HG03280 (cell line): ENCODE measurements at regions not wholly inside any gene's neighbourhood (a gene's known extent, or its start where the extent isn't known, plus 50 kb on each side); places are given as distances from the start of the nearest gene placed in this dataset.

ENCODE experiments used
- ATAC-seq: cut with Tn5 transposase; IDR thresholded peaks from one replicate; pipeline ENCODE4 v1.9.1; 2021; ENCODE audit warnings: mild to moderate bottlenecking, moderate library complexity; ENCODE audit not compliant: unreplicated experiment

DNA sequence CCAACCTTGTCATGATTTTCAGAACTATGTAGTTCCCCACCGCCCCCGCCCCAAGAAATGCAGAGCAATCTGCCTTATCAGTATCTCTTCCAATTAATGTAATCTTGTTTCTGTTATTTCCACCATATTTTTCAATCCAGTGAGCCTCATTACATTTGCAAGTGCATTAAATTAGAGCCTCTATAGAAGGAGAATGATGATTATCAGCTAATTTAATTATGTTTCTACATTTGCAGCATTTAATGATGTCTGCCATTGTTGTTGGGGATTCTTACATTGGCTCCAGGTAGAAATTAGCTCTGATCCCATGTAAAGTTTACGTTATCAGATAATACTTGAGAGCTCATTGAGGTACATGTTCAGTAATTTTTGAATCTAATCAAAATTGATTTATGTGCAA, 707.0 kb upstream of the RBFOX1 start:
- ATAC-seq: no peak

DNA sequence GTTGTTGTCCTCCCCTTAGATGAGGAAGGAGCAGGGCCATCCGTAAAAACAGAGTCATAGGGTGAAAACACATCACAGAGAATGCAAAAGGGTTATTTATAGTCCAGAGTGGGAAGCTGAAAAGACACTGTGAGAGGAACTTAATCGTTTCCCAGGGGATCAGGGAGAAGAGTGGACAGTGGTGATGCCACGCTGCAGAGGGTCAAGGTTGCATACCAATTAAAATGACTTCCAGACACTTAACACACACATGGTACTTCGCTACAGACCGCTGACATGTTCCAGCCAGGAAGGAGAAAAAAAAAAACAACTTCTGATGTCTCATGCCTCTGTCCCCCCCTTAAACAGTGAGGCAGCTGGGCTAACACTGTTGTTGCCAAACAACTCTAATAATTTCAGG, 713.8 kb upstream of the RBFOX1 start:
- no peak for ATAC-seq

DNA sequence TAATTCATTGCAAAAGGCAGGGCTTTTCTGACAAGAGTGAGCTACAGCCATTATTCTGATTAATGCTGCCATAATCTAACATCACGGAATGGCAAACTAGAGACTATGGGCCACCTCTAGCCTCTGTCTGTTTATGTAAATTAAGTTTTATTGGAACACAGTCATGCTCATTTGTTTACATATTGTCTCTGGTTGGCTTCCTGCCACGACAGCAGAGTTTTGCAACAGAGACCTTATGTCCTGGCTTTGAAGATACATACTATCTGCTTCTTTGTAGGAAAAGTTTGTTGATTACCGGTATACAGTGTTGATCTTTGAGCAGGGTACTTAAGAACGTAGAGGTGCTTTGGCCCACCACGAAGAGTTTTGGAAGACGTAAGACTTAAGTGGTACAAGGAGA, 715.9 kb upstream of the RBFOX1 start:
- no peak for ATAC-seq

DNA sequence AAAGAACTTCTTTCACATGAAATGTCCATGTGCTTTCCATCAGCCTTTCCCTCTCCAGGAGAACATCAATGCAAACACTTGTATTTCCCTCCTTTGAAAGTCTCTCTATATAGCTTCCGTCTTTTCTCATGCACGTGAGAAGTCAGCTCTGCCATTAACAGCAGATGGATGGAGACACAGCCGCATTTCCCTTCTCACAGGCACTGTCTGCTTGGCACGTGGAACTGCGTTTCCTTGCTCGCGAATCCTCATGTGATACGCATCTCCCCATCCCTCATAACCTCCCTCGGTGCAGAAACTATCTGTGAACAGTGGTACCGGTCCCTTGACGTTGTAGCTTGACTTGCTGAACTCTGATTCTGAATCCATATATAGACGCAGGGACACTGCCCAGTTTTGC, 717.0 kb upstream of the RBFOX1 start:
- ATAC-seq: no peak

DNA sequence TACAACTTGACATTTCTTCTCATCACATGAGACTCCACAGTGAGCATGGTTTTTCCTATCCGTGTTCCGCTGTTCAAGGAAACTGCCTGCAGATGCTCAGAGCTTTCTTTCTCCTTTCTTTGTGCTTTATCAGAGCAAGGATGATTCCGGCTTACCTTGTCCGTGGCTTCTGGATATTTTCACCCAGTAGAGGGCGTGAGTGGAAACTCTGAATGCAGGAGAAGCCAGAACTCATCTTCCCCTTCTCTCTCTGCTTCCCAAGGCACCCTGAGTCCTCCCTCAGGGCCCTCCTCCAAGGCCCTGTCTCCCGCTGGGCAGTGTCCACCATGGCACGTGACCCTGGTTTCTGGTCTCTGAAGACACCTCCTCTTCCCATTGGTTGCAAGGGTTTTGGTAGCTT, 721.1 kb upstream of the RBFOX1 start:
- ATAC-seq: no peak

DNA sequence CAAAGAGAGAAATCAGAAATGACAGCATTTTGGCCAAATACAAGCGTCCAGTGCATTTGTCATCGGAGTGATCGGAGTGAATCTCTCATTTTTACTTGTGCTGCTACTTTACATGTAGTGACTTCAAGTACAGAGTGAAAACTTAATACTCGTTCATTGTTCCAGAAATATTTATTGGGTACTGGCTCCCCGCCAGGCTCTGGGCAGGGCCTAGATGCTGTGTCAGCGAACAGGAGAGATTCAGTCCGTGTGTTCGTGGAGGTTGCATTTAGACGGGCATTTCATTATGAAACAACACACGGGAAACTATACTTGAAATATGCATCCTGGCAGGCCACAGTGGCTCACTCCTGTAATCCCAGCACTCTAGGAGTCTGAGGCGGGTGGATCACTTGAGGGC, 727.2 kb upstream of the RBFOX1 start:
- ATAC-seq: no peak

DNA sequence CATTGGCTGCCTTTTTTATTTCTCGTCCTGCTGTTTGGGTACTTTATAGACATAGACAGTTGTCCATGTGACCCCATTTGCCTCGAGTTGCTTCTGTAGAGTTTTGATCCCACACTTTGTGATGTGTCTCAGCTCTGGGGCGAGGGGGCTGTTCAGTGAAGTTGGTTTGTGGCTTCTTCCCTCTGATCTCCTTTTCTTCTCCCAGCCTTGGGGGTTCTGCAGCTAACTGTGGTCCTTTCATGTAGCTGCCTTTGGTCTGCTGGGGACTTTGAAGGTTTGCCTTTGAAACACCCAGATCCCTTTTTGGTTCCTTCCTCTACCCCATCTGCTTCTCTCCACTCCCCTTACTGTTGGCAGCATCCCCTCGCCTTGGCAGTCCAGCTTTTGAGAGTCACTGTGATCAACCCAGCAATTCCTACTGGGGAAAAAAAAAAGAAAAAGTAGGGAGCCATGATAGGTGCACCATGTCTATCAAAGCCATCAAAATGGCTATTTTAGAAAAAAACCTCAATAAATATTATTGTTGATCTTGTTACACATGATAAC, 728.8 kb upstream of the RBFOX1 start:
- no peak for ATAC-seq

DNA sequence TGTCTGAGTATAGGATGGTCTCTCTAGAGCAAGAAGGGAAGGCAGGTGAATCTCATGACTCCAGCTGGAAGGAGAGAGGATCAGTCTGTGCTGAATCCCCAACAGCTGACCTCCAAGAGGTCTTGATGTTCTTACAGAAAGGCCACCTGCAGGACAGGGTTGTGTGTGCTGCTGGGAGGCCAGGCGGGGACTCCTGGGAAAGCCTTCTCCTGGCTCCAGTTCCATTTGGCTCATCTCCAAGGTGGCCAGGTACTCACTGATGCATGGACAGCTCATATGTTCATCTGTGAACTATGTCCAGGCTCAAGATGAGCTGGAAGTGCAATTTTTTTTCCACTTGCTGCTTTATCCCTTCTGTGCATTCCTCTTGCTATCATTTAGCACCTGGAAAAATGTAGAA, 730.2 kb upstream of the RBFOX1 start:
- no peak for ATAC-seq

DNA sequence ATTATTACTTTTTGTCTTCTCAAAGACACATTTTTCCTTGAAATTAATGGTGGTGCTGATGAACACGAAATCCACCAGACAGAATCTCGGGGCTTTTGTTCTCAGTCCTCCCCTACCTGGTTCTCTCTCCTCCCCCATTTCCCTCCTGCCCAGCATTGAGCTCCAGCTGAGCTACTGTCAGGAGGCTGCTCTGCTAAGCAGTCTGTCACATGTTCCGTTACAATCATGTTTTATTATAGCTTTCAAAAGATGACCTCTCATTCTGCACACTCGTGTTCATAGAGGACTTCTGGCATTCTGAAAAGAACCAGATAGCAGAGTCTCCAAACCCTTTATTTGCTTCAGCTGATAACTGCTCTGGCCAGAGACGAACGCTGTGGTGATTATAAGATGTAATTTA, 732.5 kb upstream of the RBFOX1 start:
- no peak for ATAC-seq

DNA sequence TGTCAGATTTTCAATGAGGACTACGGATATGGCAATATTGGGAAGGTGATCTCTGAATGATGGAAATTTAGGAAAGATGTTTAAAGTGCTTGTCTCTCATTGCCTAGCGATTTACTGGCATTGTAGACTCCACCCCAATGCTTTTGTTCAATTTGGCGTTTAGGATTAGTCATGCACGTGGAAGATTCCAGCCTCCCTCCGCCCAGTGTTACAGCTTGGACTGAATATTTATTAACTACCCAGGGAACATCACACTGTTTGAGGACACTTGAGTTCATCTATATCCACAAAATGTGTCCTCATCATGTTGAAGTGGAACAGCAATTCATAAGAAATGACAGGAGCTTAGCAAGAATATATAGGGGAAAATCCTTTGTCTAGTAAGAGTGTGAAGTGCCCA, 738.8 kb upstream of the RBFOX1 start:
- no peak for ATAC-seq

DNA sequence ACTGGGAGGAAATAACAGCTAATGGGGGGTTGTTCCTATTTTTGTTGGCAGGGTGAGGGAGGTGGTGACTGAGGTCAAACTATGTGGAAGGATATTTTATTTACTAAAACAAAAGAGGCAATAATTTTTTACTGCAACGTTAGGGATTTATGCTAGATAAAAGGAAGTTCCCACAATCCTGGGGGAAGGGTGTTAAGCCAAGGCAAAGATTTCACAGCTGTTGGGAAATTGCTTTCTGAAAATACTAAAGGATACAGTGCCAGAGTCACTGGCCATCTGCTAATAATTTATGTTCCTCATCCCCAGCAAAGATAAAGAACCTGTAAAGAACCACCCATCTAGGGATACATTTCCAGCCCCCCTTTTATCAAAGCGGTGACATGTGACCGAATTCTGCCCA, 756.0 kb upstream of the RBFOX1 start:
- ATAC-seq: no peak

DNA sequence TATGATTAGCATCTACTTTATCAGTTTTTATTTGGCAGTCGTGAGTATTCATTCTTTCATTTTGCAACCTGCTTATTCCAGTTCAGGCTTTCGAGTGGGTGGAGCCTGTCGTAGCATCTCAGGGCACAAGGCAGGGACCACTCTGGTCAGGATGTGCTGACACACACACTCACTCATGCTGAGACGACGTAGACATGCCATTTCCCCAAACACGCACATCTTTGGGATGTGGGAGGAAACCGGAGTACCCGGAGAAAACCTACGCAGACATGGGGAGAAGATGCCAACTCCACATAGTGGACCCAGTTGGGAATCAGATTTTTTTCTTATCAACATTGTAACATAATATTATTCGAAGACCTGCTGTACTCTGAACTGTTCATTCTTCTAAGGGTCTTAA, 756.5 kb upstream of the RBFOX1 start:
- no peak for ATAC-seq

DNA sequence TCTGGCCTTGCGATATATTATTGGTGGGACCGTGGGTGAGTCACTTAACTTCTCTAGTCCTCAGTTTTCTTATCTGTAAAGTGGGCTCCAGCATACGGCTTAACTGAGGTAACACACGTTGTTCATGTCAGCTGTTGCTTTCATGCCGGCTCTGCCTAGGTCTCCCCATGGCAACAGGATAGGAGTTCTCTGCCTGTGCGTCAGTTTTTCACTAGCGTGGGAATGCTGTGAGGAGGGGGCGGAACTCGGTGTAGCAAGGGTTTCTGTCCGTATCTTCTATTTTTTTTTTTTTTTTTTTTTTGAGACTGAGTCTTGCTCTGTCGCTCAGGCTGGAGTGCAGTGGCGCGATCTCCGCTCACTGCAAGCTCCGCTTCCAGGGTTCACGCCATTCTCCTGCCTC, 758.5 kb upstream of the RBFOX1 start:
- no peak for ATAC-seq

DNA sequence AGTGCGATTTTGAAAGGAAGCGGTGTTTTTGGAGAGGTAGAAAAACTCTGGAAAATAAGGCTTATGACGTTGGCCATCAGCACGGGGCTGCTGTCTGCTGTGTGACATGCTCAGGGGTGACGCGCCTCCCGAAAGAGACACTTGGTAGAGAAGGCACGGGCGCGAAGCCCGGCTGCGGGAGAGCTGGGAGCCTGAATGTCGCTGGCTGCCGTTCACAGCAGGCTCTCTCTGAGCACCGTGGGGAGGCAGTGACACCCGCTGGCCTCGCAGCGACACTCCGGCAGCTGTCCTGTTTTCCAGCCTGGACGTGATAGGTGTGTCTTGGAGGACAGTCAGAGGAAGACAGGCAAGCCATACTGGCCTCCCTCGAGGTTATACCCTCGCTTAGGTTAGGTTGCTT, 759.1 kb upstream of the RBFOX1 start:
- ATAC-seq: no peak

DNA sequence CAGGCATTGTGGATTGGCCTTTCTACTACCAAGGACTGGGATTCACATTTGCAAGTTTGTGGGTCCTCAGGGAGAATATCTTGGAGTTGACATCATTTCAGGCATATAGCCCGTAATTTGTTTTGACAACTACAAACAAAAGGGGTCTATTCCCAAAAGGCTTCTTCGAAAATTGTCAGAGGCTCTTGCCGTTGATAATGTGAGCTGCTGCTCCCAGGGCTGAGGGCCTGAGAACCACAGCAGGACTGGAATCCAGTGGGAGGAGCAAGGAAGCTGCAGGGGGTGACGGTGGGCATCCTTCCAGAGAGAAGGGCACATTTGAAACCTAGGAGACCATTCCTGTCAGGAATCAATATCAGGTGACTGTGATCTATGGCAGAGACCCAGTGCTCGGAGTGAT, 761.6 kb upstream of the RBFOX1 start:
- no peak for ATAC-seq

DNA sequence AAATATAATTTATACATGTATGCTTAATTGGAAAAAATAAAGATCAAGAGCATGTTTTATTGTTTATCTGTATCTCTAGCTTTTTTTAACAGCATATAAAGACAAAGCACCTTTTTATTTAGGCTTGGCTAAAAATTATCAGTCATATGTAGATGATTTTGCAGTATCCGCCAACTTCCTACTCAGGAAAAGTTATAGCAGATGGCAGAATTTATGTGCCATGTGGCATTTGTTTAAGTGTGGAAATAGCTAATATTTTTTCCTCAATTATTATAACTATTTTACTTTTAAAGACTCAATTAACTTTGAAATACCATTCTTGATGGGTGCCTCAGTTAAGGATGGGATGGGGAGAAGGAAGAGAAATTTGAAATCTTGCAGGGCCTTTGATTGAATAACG, 762.1 kb upstream of the RBFOX1 start:
- no peak for ATAC-seq

DNA sequence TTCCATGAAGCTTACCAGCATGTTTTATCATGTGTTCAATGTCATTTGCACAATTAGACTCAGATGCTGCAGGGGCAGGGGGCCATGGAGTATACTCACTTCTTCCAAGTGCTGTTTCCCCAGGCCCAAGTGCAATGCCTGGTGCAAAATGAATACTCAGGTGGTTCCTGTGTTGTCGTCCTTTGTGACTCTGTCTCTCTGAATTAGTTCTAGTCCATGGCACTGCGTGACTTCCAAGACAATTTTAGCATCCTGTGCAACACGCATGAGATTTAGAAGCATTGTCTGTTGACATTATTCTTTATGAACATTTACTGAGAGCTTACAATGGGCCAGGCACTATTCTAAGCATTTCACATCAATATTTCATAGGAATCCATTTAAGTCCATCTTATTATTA, 769.7 kb upstream of the RBFOX1 start:
- no peak for ATAC-seq

DNA sequence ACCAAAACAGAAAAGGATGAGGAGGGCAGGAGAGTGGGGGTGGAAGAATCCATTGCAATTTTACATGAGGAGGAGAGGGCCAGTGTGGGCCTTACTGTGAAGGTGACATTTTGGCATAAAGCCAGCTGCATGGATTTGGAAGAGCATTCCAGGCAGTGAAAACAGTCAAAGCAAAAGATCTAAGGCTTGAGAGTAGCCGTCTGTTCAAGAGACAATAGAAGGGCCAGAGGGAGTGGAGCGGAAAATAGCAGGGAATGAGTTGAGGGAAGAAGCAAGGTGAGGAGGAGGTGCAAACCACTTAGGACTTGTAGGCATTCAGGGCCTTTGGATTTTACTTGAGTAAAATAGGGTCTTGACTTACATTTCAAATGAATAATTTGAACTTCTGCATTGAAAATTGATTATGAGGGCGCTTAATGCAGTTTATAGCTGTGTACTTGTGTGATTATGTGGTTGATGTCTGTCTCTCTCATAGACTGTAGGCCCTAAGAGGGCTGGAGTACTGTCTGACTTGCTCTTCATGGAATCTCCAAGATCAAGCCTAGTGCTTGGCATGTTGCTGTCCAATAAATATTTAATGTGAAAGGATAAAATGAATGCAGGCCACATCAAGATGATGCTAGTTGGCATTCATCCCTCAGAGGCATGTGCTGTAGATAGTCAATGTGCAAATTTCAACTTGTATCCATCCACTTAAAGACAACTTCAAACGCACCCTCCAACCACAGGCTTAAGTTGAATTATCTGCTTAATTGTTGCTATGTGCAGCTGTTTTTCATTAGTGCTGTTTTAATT, 772.1 kb upstream of the RBFOX1 start:
- no peak for ATAC-seq

DNA sequence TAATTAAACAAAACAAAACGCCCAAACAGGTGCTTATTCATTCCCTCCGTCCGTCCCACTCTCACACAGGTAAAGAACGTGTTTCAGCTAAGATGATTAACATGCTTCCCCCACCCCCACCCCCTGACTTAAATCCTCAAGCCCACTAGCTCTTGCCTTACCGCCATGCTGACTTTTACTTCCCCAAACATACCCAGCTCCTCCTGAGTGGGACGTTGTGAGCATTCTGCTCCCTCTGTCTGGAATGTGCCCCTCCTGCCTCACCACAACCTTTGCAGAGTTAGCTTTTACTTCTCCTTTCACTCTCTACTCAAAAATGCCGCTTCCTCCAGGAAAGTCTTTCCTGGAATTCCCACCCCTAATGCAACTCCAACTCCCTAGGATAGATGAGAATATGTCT, 774.0 kb upstream of the RBFOX1 start:
- no peak for ATAC-seq

DNA sequence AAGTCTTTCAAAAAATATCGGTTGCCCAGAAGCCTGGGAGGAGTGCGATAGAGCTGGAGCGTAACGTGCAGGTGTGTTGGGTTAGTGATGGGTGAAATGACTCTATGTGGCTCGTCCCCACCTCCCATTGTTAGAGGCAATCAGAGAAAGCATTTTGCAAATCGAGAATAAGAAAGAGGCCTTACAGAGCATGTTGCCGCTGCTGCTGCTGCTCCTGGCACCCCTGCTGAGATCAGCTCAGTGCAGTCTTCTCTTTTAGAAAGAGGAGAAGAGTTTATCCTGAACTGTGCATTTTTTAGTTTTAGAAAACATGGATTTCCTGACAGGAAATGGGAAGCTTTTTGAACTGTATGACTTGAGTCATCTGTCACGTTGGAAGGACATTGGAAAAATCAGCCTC, 774.5 kb upstream of the RBFOX1 start:
- no peak for ATAC-seq

DNA sequence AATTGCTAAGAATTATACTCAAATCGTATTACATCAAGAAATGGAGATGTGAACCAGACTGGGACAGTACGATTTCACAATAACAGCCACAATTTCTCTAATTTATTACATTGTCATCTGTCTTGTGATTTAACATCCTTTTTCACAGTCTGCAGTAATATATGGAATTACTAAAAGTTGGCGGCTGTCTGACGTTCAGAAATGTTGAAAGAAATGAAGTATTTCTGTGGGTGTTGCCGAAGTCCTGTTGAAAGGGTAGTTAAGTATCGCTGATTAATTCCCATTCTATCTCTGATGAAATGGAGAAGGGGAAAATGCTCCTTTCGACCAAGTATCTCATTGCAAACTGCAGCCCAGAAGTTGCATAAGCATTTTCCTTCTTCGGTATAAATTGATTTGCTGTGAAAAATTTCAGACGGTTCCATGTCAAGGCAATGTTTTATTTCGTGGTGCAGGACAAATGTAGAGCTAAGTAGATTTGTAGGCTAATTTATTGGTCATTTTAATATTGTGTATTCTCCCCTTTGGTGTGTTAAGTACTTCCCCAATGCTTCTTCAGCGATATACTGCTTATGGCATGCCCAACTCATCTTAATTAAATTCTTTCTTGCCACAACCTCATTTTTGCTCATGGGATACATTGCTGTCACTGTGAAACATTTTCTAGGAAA, 775.2 kb upstream of the RBFOX1 start:
- ATAC-seq: no peak

DNA sequence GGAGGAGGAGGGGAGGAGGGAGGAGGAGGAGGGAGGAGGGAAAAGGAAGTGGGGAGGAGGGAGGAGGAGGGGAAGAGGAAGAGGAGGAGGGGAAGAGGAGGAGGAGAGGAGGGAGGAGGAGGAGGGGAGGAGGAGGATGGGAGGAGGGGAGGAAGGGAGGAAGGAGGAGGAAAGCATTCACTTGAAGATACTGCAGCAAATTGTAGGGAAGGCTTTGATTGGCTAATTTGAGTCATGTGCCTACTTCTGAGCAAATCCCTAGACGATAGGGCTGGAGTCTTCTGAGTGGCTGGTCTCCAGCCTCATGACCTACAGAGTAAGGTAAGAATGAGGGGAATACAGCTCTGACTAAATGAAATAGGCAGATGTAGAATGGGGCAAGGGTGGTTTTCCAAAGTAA, 783.2 kb upstream of the RBFOX1 start:
- no peak for ATAC-seq

DNA sequence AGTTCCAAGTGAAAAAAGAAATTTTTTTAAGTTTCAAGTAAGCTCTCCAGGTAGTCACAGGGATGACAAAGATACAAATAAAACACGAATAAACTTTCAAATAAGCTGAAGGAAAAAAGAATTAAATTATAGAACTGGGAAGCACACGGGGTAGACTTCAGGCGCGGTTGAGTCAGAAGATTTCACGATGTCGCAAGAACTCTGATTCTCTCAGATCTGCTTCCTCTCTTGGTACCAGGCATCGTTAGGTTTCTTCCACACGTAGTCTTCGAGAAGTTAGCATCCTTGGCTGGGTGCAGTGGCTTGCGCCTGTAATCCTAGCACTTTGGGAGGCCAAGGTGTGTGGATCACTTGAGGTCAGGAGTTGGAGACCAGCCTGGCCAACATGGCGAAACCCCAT, 784.1 kb upstream of the RBFOX1 start:
- ATAC-seq: no peak
